OCI-LY1 (cell line): ENCODE measurements at regions not wholly inside any gene's neighbourhood (a gene's known extent, or its start where the extent isn't known, plus 50 kb on each side); places are given as distances from the start of the nearest gene placed in this dataset.

Experiments used
- H2AFZ ChIP-seq: fragments of 200-600 bp; sonication (generic), shearing (Covaris generic); 2 replicates; pipeline ENCODE4 v1.6.0; 2014; ENCODE audit warnings: antibody characterized with exemption, mild to moderate bottlenecking, low read length
- H3F3A ChIP-seq: fragments of 200-600 bp; sonication (generic), shearing (Covaris generic); 2 replicates; pipeline ENCODE4 v1.6.0; 2014; ENCODE audit warnings: mild to moderate bottlenecking, antibody characterized with exemption, low read length, moderate library complexity; ENCODE audit not compliant: insufficient read depth
- H3K27ac ChIP-seq: fragments of 200-600 bp; sonication (generic); 2 replicates; pipeline ENCODE4 v1.5.1; 2014; ENCODE audit warnings: low read length, mixed run types, mild to moderate bottlenecking, low read depth; ENCODE audit not compliant: poor library complexity, severe bottlenecking
- H3K27me3 ChIP-seq: fragments of 200-600 bp; sonication (generic); 2 replicates; pipeline ENCODE4 v1.6.0; 2014; ENCODE audit warnings: antibody characterized with exemption, mild to moderate bottlenecking, low read length, moderate library complexity; ENCODE audit not compliant: insufficient read depth
- H3K36me3 ChIP-seq: fragments of 200-600 bp; sonication (generic); 2 replicates; pipeline ENCODE4 v1.6.1; 2014; ENCODE audit warnings: mild to moderate bottlenecking, antibody characterized with exemption, low read length, moderate library complexity, mixed read lengths; ENCODE audit not compliant: insufficient read depth
- H3K4me1 ChIP-seq: fragments of 200-600 bp; sonication (generic); 2 replicates; pipeline ENCODE4 v1.5.1; 2014; ENCODE audit warnings: mild to moderate bottlenecking, low read length, moderate library complexity; ENCODE audit not compliant: insufficient read depth, severe bottlenecking
- H3K4me2 ChIP-seq: fragments of 200-600 bp; sonication (generic), shearing (Covaris generic); 2 replicates; pipeline ENCODE4 v1.6.1; 2014; ENCODE audit warnings: low read length
- H3K4me3 ChIP-seq: fragments of 200-600 bp; sonication (generic); 2 replicates; pipeline ENCODE4 v1.5.1; 2014; ENCODE audit warnings: low read length, low read depth, mild to moderate bottlenecking, mixed read lengths; ENCODE audit not compliant: poor library complexity, severe bottlenecking
- H3K79me2 ChIP-seq: fragments of 200-600 bp; shearing (Covaris generic); 2 replicates; pipeline ENCODE4 v1.6.1; 2016; ENCODE audit warnings: mixed run types, low read length, mixed read lengths; ENCODE audit not compliant: insufficient read depth
- H3K9ac ChIP-seq: fragments of 200-600 bp; sonication (generic), shearing (Covaris generic); 2 replicates; pipeline ENCODE4 v1.6.1; 2014; ENCODE audit warnings: mild to moderate bottlenecking, low read length, mixed read lengths
- H3K9me2 ChIP-seq: fragments of 200-600 bp; sonication (generic), shearing (Covaris generic); 2 replicates; pipeline ENCODE4 v1.6.1; 2014; ENCODE audit warnings: low read depth, mild to moderate bottlenecking, low read length, mixed read lengths
- H3K9me3 ChIP-seq: fragments of 200-600 bp; shearing (Covaris generic); 2 replicates; pipeline ENCODE4 v1.6.1; 2014; ENCODE audit warnings: low read length, mixed read lengths
- H4K20me1 ChIP-seq: fragments of 200-600 bp; sonication (generic), shearing (Covaris generic); 2 replicates; pipeline ENCODE4 v1.6.0; 2016; ENCODE audit warnings: mild to moderate bottlenecking, low read length; ENCODE audit not compliant: insufficient read depth
- CTCF ChIP-seq: fragments of 200-600 bp; sonication (generic), shearing (Covaris generic); IDR thresholded peaks from 2 replicates; pipeline ENCODE4 v1.5.1; 2017; ENCODE audit warnings: mild to moderate bottlenecking, antibody characterized with exemption, low read length, moderate library complexity, mixed read lengths
- EZH2 ChIP-seq: fragments of 200-600 bp; sonication (generic), shearing (Covaris generic); IDR thresholded peaks from 2 replicates; pipeline ENCODE4 v1.8.0; 2017; ENCODE audit warnings: borderline replicate concordance, mixed run types, mild to moderate bottlenecking, antibody characterized with exemption, low read length, moderate library complexity, mixed read lengths

GRCh38 chr12:75846102-75846501, 185.5 kb downstream of the PHLDA1 start:
- no peak for TF ChIP-seq CTCF
- no peak for TF ChIP-seq EZH2
- no peak overlapping the region for H2AFZ ChIP-seq
- no peaks in the 10 kb centered on the region for H3K9me2 ChIP-seq
- no peak overlapping the region for H3K4me2 ChIP-seq
- H3K27me3 ChIP-seq = no peaks in the 10 kb centered on the region
- H3K4me3 ChIP-seq = no peak overlapping the region
- H3K4me1 ChIP-seq = no peaks in the 10 kb centered on the region
- no peak overlapping the region for H3K27ac ChIP-seq
- H3K79me2 ChIP-seq = no peaks in the 10 kb centered on the region
- H3K9me3 ChIP-seq = no peaks in the 10 kb centered on the region
- no peaks in the 10 kb centered on the region for H3F3A ChIP-seq
- H3K9ac ChIP-seq = no peak overlapping the region
- no peaks in the 10 kb centered on the region for H4K20me1 ChIP-seq
- H3K36me3 ChIP-seq = no peaks in the 10 kb centered on the region

GRCh38 chr12:75844985-75845384, 186.6 kb downstream of the PHLDA1 start:
- TF ChIP-seq CTCF (no peak), EZH2 (no peak)
- no peaks in the 10 kb centered on the region for H3K9me3 ChIP-seq
- no peaks in the 10 kb centered on the region for H3K4me1 ChIP-seq
- H3K9me2 ChIP-seq = no peaks in the 10 kb centered on the region
- no peaks in the 10 kb centered on the region for H3F3A ChIP-seq
- no peak overlapping the region for H3K4me3 ChIP-seq
- no peak overlapping the region for H3K4me2 ChIP-seq
- H3K27ac ChIP-seq = no peak overlapping the region
- H2AFZ ChIP-seq = no peak overlapping the region
- H4K20me1 ChIP-seq = no peaks in the 10 kb centered on the region
- no peaks in the 10 kb centered on the region for H3K36me3 ChIP-seq
- no peak overlapping the region for H3K9ac ChIP-seq
- H3K27me3 ChIP-seq = no peaks in the 10 kb centered on the region
- H3K79me2 ChIP-seq = no peaks in the 10 kb centered on the region

DNA sequence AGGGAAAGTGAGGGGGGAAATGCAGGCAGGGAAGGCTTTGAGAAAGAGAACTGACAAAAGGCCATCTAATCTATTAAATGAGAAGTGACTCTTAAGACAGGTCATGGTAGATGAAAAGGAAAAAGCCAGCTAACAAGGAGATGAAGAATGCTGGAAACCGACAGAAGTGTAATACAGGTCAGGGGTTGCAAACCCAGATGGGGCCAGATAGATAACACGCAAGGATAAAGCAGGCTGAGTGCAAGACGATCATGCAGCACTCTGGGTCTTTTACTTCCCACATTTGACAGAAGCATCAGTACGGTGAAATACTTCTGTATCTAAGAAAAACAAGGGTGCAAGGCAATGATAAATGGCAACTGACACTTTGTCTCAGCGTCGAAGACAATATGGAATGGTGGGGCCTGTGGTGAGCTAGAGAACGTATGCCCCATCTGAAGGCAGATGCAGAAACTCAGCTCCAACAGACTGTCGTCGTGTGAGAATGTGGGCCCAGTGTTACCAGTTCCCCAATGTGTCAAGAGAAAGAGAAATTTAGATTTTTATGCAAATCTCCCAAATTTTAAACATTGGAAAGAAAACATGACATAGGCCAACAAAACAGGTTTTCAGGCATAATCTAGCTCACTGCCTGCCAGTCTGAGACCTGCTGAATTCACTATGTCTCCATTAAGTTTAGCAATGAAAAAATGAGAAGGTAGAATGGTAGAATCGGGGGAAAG, 187.4 kb downstream of the PHLDA1 start:
- Histone ChIP-seq H2AFZ (no peak overlapping the region), H3K4me2 (no peak overlapping the region), H3K9me3 (no peaks in the 10 kb centered on the region), H3K4me3 (no peak overlapping the region), H3K9ac (no peak overlapping the region), H3K27me3 (no peaks in the 10 kb centered on the region), H3F3A (no peaks in the 10 kb centered on the region), H3K27ac (no peak overlapping the region), H4K20me1 (no peaks in the 10 kb centered on the region), H3K9me2 (no peaks in the 10 kb centered on the region), H3K4me1 (no peaks in the 10 kb centered on the region), H3K36me3 (no peaks in the 10 kb centered on the region), H3K79me2 (no peaks in the 10 kb centered on the region)
- TF ChIP-seq CTCF = no peak
- TF ChIP-seq EZH2 = no peak
